ENCODE measurements at regions not wholly inside any gene's neighbourhood (a gene's known extent, or its start where the extent isn't known, plus 50 kb on each side); places are given as distances from the start of the nearest gene placed in this dataset.

GRCh38 chr10:33862536-33863105 lies 528.2 kb upstream of the NRP1 start:
- WGBS, 2 donors = 89 to 94% methylated on average over 12 of the region's 12 CpGs
- intact Hi-C loops (cut with DNase I; ENCODE audit: low total_unique reads) = no loop called here
- Histone ChIP-seq H3K9me3 (no peaks in the 10 kb centered on the region), H3K36me3 (ENCODE audit: low read depth, missing control alignments) (no peaks in the 10 kb centered on the region), H3K4me3 (no peak overlapping the region), H3K27ac (no peak overlapping the region), H3K27me3 (no peaks in the 10 kb centered on the region), H3K4me1 (no peaks in the 10 kb centered on the region)
- no peak for DNase-seq
- TF ChIP-seq CTCF (IDR thresholded peaks at IDR 0.05) (no peak), POLR2A (IDR thresholded peaks at IDR 0.05) (no peak)

GRCh38 chr10:33861833-33862232 lies 527.4 kb upstream of the NRP1 start:
- Histone ChIP-seq H3K4me3 (no peak overlapping the region), H3K27me3 (no peaks in the 10 kb centered on the region), H3K4me1 (no peaks in the 10 kb centered on the region), H3K27ac (no peak overlapping the region), H3K36me3 (ENCODE audit: low read depth, missing control alignments) (no peaks in the 10 kb centered on the region), H3K9me3 (no peaks in the 10 kb centered on the region)
- TF ChIP-seq CTCF (IDR thresholded peaks at IDR 0.05) (no peak), POLR2A (IDR thresholded peaks at IDR 0.05) (no peak)
- 64 to 78% methylated on average over 3 of the region's 3 CpGs for WGBS, 2 donors
- intact Hi-C loops (cut with DNase I; ENCODE audit: low total_unique reads) = no loop called here
- DNase-seq = no peak

- Histone ChIP-seq H3K36me3 (ENCODE audit: low read depth, missing control alignments) (no peaks in the 10 kb centered on the region), H3K4me3 (no peak overlapping the region), H3K9me3 (no peaks in the 10 kb centered on the region), H3K27ac (no peak overlapping the region), H3K4me1 (no peaks in the 10 kb centered on the region), H3K27me3 (no peaks in the 10 kb centered on the region)
- 82 to 84% methylated on average over 7 of the region's 7 CpGs for WGBS, 2 donors
- no peak for DNase-seq
- intact Hi-C loops (cut with DNase I; ENCODE audit: low total_unique reads) = no loop called here
- TF ChIP-seq POLR2A (IDR thresholded peaks at IDR 0.05) = no peak
- no peak for TF ChIP-seq CTCF (IDR thresholded peaks at IDR 0.05)
These were observed 526.7 kb upstream of the NRP1 start for GRCh38 chr10:33861016-33861704.

- no peaks in the 10 kb centered on the region for H3K9me3 ChIP-seq
- no peak for DNase-seq
- TF ChIP-seq CTCF (IDR thresholded peaks at IDR 0.05) (no peak), POLR2A (IDR thresholded peaks at IDR 0.05) (no peak)
- no peaks in the 10 kb centered on the region for H3K27me3 ChIP-seq
- H3K4me3 ChIP-seq = no peak overlapping the region
- intact Hi-C loops (cut with DNase I; ENCODE audit: low total_unique reads) = no loop called here
- no peaks in the 10 kb centered on the region for H3K4me1 ChIP-seq
- 80 to 88% methylated on average over 3 of the region's 3 CpGs for WGBS, 2 donors
- H3K36me3 ChIP-seq (ENCODE audit: low read depth, missing control alignments) = no peaks in the 10 kb centered on the region
- H3K27ac ChIP-seq = no peak overlapping the region
These were observed 526.1 kb upstream of the NRP1 start for GRCh38 chr10:33860552-33860951.
